Peyer's patch (tissue), 4 donors: ENCODE measurements at regions not wholly inside any gene's neighbourhood (a gene's known extent, or its start where the extent isn't known, plus 50 kb on each side); places are given as distances from the start of the nearest gene placed in this dataset.
"Not testable (repeated sequence)": the region's sequence is repeated elsewhere in the genome, so short reads cannot be mapped to it uniquely, and the experiment has no call there.

Experiments used
- POLR2A ChIP-seq, 2 donors: fragments of 450-650 bp; IDR thresholded peaks; one replicate each; pipeline ENCODE4 v1.5.1; 2017; ENCODE audit warnings: antibody characterized with exemption in 2 of 2, mild to moderate bottlenecking in 2 of 2, moderate library complexity in 2 of 2
- TF ChIP-seq, protein P1 (sequence below), 6 experiments: fragments of 450-650 bp in 4 of 6; fragments of 200-600 bp in 2 of 6; sonication (generic) in 1 of 6; IDR thresholded peaks; one replicate each; pipeline ENCODE4 v1.5.1; 2017 to 2019; ENCODE audit warnings: antibody characterized with exemption in 6 of 6, mild to moderate bottlenecking in 3 of 6, moderate library complexity in 1 of 6

DNA sequence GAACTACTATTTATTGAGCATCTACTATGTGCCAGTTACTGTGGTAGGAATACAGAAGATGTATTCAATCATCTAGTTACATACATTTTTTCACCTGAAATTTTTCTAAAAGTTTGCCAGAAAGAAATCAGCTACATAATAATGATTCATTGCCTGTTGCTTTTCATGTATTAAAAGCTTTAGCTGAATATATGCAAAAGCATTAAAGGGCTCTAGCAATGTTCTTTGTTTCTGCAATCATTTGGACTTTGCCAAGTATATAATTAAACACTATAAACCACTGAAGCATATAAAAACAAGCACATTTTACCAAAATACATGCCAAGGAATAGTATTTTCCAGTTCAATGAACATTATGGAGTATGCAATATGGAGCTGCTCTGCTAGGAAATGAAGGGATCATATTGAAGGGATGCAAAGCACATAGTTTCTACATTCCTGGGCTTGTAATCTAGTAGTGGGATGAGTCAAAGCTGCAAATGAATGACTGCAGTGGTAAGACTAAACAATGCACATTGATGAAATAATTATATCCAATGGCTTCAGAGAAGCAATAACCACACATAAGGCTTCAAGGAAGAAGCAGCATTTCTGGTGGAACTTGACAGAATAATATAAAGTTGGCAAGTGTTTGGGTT is 87.7 kb downstream of the FOXD4L6 start:
- TF ChIP-seq POLR2A (IDR thresholded peaks at IDR 0.05): not testable (repeated sequence)
- TF ChIP-seq, protein P1, sequence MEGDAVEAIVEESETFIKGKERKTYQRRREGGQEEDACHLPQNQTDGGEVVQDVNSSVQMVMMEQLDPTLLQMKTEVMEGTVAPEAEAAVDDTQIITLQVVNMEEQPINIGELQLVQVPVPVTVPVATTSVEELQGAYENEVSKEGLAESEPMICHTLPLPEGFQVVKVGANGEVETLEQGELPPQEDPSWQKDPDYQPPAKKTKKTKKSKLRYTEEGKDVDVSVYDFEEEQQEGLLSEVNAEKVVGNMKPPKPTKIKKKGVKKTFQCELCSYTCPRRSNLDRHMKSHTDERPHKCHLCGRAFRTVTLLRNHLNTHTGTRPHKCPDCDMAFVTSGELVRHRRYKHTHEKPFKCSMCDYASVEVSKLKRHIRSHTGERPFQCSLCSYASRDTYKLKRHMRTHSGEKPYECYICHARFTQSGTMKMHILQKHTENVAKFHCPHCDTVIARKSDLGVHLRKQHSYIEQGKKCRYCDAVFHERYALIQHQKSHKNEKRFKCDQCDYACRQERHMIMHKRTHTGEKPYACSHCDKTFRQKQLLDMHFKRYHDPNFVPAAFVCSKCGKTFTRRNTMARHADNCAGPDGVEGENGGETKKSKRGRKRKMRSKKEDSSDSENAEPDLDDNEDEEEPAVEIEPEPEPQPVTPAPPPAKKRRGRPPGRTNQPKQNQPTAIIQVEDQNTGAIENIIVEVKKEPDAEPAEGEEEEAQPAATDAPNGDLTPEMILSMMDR (IDR thresholded peaks at IDR 0.05): not testable (repeated sequence)
